ENCODE measurements at regions not wholly inside any gene's neighbourhood (a gene's known extent, or its start where the extent isn't known, plus 50 kb on each side); places are given as distances from the start of the nearest gene placed in this dataset.

- TF ChIP-seq CTCF (IDR thresholded peaks at IDR 0.05; ENCODE audit: low read depth, low read length, missing control alignments), result no peak
- in situ Hi-C loops (cut with HindIII; ENCODE audit: low sequenced_read_pairs), result no loop called here
- H3K4me3 ChIP-seq (ENCODE audit: low read depth, low read length), result no peak overlapping the region
- DNase-seq (ENCODE audit: low read depth), result no peak
Measured at GRCh38 chr1:30508611-30509010, 214.8 kb downstream of the MATN1 start.

GRCh38 chr1:30508175-30508448 is 215.3 kb downstream of the MATN1 start:
- no peak overlapping the region for H3K4me3 ChIP-seq (ENCODE audit: low read depth, low read length)
- DNase-seq (ENCODE audit: low read depth), result no peak
- no peak for TF ChIP-seq CTCF (IDR thresholded peaks at IDR 0.05; ENCODE audit: low read depth, low read length, missing control alignments)
- in situ Hi-C loops (cut with HindIII; ENCODE audit: low sequenced_read_pairs), result no loop called here

- no peak overlapping the region for H3K4me3 ChIP-seq (ENCODE audit: low read depth, low read length)
- TF ChIP-seq CTCF (IDR thresholded peaks at IDR 0.05; ENCODE audit: low read depth, low read length, missing control alignments), result no peak
- DNase-seq (ENCODE audit: low read depth), result no peak
- in situ Hi-C loops (cut with HindIII; ENCODE audit: low sequenced_read_pairs), result no loop called here
Measured at GRCh38 chr1:30507401-30508174, 215.8 kb downstream of the MATN1 start.

GRCh38 chr1:30507016-30507312 is 216.4 kb downstream of the MATN1 start:
- TF ChIP-seq CTCF (IDR thresholded peaks at IDR 0.05; ENCODE audit: low read depth, low read length, missing control alignments), result no peak
- DNase-seq (ENCODE audit: low read depth), result no peak
- in situ Hi-C loops (cut with HindIII; ENCODE audit: low sequenced_read_pairs), result no loop called here
- no peak overlapping the region for H3K4me3 ChIP-seq (ENCODE audit: low read depth, low read length)

- in situ Hi-C loops (cut with HindIII; ENCODE audit: low sequenced_read_pairs), result no loop called here
- H3K4me3 ChIP-seq (ENCODE audit: low read depth, low read length), result no peak overlapping the region
- DNase-seq (ENCODE audit: low read depth), result no peak
- no peak for TF ChIP-seq CTCF (IDR thresholded peaks at IDR 0.05; ENCODE audit: low read depth, low read length, missing control alignments)
Measured at GRCh38 chr1:30506291-30507015, 216.9 kb downstream of the MATN1 start.

- TF ChIP-seq CTCF (IDR thresholded peaks at IDR 0.05; ENCODE audit: low read depth, low read length, missing control alignments), result no peak
- in situ Hi-C loops (cut with HindIII; ENCODE audit: low sequenced_read_pairs), result no loop called here
- H3K4me3 ChIP-seq (ENCODE audit: low read depth, low read length), result no peak overlapping the region
- DNase-seq (ENCODE audit: low read depth), result no peak
Measured at GRCh38 chr1:30505853-30506252, 217.5 kb downstream of the MATN1 start.
